GM21717 (cell line): ENCODE measurements at regions not wholly inside any gene's neighbourhood (a gene's known extent, or its start where the extent isn't known, plus 50 kb on each side); places are given as distances from the start of the nearest gene placed in this dataset.

Experiments
- ATAC-seq: cut with Tn5 transposase; IDR thresholded peaks from one replicate; pipeline ENCODE4 v1.9.1; 2021; ENCODE audit warnings: mild to moderate bottlenecking, moderate library complexity; ENCODE audit not compliant: unreplicated experiment

- ATAC-seq, result no peak
Measured at GRCh38 chr1:168913711-168914463, 184.9 kb upstream of the DPT start.

GRCh38 chr1:168917309-168917708 is 188.3 kb upstream of the DPT start:
- ATAC-seq, result no peak

GRCh38 chr1:168917796-168918195 is 188.7 kb upstream of the ATP1B1 start:
- no peak for ATAC-seq

- no peak for ATAC-seq
Measured at GRCh38 chr1:168918860-168919741, 187.4 kb upstream of the ATP1B1 start.

GRCh38 chr1:168920456-168921094 is 185.9 kb upstream of the ATP1B1 start:
- no peak for ATAC-seq

GRCh38 chr1:168921629-168922028 is 184.9 kb upstream of the ATP1B1 start:
- ATAC-seq, result peak; percentile 91

- no peak for ATAC-seq
Measured at GRCh38 chr1:168923521-168924136, 182.9 kb upstream of the ATP1B1 start.

- no peak for ATAC-seq
Measured at GRCh38 chr1:168924976-168925375, 181.5 kb upstream of the ATP1B1 start.

- no peak for ATAC-seq
Measured at GRCh38 chr1:168926236-168926635, 180.3 kb upstream of the ATP1B1 start.

- ATAC-seq, result no peak
Measured at GRCh38 chr1:168932539-168932938, 174.0 kb upstream of the ATP1B1 start.

GRCh38 chr1:168933141-168933805 is 173.2 kb upstream of the ATP1B1 start:
- no peak for ATAC-seq

- ATAC-seq, result no peak
Measured at GRCh38 chr1:168939110-168939946, 167.2 kb upstream of the ATP1B1 start.

GRCh38 chr1:168939947-168940223 is 166.6 kb upstream of the ATP1B1 start:
- ATAC-seq, result no peak

GRCh38 chr1:168941640-168942039 is 164.8 kb upstream of the ATP1B1 start:
- no peak for ATAC-seq

- ATAC-seq, result no peak
Measured at GRCh38 chr1:168942165-168942564, 164.3 kb upstream of the ATP1B1 start.

- ATAC-seq, result no peak
Measured at GRCh38 chr1:168945870-168946269, 160.6 kb upstream of the ATP1B1 start.

GRCh38 chr1:168947041-168947440 is 159.4 kb upstream of the ATP1B1 start:
- ATAC-seq, result no peak

GRCh38 chr1:168949672-168950071 is 156.8 kb upstream of the ATP1B1 start:
- no peak for ATAC-seq

- no peak for ATAC-seq
Measured at GRCh38 chr1:168957818-168958217, 148.7 kb upstream of the ATP1B1 start.
